ACHN (cell line): ENCODE measurements at regions not wholly inside any gene's neighbourhood (a gene's known extent, or its start where the extent isn't known, plus 50 kb on each side); places are given as distances from the start of the nearest gene placed in this dataset.
A peak's percentile ranks its signal among the peaks of the same experiment; 100 is the strongest.

Source experiments
- DNase-seq: peaks from one replicate; pipeline ENCODE4 v3.0.0-alpha.2; 2015
- in situ Hi-C: cut with HindIII; loops from 2 replicates; pipeline ENCODE4 v1.10.0; 2017; ENCODE audit warnings: low sequenced_read_pairs, low pct_ligation_motif_present, low pct_unique_long_range_greater_than_20kb

- no peak for DNase-seq
- in situ Hi-C loops: no loop called here
Measured at GRCh38 chr18:73093687-73094250, 226.0 kb upstream of the NETO1 start.

DNA sequence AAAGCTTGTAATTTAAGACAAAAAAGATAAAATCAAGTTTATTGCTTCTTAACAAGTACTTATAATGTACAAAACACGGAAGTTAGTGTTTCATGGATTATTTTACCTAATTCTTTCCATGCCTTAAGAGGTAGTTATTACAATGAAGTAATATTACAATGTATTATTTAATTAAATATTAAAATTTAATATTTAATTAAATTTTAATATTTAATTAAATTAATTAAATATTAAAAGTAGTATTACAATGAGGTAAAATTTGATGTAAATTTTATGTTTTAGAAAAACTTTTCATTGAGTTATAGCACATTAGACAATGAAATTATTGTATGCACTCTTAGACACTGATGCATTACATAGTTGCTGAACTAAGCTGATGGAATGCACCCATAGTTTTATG, 220.7 kb upstream of the NETO1 start:
- no peak for DNase-seq
- in situ Hi-C loops: no loop called here

GRCh38 chr18:73087282-73087977, 219.6 kb upstream of the NETO1 start:
- in situ Hi-C loops: no loop called here
- no peak for DNase-seq

DNA sequence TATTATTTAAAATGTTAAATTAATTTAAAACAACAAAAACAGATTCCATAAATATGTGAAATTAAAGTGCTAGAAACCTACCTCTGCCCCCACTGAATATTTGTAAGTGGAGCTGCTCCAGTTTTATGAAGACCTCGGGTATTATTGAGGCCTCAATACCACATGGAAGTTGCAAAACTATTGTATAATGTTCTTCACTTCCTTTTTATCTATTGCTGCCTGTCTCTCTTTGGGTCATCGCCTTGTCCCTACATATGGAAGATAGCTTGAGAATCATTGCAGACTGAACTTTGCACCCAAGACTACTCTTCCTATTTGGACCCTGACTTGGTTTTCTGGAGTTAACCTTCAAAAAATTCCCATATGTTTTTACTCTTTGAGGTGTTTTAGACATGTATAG, 212.1 kb upstream of the NETO1 start:
- in situ Hi-C loops: no loop called here
- no peak for DNase-seq

DNA sequence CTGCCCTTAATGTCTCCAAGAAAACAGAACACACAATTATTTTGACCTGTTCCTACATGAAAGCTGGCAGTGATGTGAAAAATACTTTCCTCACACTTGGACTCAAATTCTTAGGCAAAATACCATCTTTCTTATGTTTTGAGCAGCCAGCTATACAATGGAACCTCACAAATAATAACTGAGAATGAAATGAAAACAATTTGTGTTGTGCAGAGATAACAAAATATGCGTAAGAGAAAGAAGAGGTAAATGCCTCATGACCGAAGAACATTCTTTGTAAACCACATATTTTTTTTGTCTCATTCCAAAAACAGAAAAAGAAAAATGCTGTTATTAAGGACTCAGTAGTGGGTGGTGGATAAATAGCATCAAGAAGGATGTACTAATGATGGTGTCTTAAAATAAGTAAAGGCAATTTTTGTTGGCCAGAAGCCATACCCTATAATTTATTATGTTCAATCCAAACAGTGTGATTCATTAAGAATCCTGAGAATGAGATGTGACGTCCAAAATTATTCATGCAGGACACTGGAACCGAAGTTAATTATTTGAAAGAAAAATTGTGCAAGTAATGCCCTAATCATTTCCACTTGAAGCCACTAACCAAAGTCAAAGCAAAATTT, 193.0 kb upstream of the NETO1 start:
- peak; percentile 17 for DNase-seq

GRCh38 chr18:73059280-73059679, 191.5 kb upstream of the NETO1 start:
- DNase-seq: no peak
- in situ Hi-C loops: no loop called here

More for the DNA sequence above, 193.0 kb upstream of the NETO1 start:
- in situ Hi-C loops: no loop called here

DNA sequence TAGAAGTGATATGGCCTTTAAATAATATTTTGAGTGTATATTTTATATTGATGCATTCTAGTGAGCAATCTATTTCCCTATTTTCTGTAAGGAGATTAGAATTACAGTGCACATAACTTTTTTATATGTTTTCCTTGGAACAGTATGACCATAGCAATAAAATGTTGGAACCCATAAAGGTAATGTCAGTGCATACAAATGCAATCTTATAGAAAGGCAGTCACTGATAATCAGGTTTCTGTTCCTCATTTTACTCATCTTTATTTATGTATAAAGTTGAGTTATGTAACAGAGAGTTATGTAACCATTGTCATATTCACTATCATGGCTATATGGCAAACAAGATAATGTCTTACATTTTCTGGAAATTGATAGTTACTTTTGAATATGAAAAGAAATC, 179.9 kb upstream of the NETO1 start:
- in situ Hi-C loops: no loop called here

GRCh38 chr18:73045037-73045436, 177.2 kb upstream of the NETO1 start:
- in situ Hi-C loops: no loop called here
- DNase-seq: no peak

More for the DNA sequence above, 179.9 kb upstream of the NETO1 start:
- DNase-seq: no peak

GRCh38 chr18:73043611-73044010, 175.8 kb upstream of the NETO1 start:
- in situ Hi-C loops: no loop called here
- DNase-seq: no peak

GRCh38 chr18:73043211-73043610, 175.4 kb upstream of the NETO1 start:
- DNase-seq: no peak
- in situ Hi-C loops: no loop called here

GRCh38 chr18:73040247-73040646, 172.5 kb upstream of the NETO1 start:
- no peak for DNase-seq
- in situ Hi-C loops: no loop called here

GRCh38 chr18:73038336-73038735, 170.5 kb upstream of the NETO1 start:
- in situ Hi-C loops: no loop called here
- no peak for DNase-seq

DNA sequence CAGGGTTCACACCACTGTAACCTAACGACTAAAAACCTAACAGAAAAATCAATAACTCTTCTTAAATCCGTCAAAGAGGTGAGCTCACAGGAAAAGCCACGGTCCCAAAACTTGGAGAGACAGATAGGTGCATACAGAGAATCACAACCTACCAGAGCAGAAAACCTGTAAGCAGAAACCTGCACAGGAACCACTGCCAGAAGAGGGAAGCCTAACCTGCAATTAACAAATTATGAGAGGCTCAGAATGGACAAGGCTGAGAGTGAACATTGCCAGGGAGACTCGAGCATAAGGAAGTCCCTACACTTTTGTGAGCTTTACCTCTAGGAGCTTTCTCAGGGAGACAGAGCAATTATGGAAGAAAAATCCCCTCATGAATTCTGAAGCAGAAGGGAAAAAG, 156.2 kb upstream of the NETO1 start:
- no peak for DNase-seq

DNA sequence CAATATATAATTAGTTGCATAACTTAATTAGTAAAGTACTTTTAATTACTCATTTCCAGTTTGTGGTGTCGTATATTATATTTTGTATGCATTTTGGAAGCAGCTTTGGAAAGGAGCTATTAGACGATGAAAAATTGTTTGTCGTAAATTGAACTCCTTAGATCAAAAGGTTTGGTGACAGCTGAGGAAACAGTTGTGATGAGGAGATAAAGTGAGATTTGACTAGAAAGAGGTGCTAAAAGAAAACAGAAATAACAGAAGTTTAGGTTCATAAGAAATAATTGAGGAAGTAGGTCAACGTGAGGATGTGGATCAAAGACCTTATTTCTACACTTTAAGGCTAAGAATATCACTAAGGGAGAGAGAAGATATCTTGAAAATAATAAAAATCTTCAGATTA, 141.9 kb upstream of the NETO1 start:
- in situ Hi-C loops: no loop called here
- DNase-seq: no peak

More for the DNA sequence above, 156.2 kb upstream of the NETO1 start:
- in situ Hi-C loops: no loop called here

DNA sequence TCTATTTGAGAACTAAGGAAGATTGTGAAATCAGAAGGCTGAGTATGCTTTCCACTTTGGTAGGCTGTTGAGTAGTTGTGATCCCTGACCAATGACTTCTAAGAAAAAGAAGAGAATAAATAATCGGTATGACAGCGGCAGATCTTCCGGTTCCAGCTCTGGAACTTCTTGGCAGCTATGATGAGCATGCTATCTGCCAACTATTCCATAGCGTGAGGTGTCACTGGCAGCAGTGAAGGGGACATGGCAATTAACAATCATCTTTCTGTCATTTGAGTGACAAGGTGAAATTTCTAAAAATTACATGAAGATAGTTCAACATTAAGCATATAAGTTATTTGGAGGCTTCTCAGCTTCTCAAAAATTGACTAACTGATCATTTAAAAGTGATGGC, 140.1 kb upstream of the NETO1 start:
- in situ Hi-C loops: no loop called here
- DNase-seq: no peak

DNA sequence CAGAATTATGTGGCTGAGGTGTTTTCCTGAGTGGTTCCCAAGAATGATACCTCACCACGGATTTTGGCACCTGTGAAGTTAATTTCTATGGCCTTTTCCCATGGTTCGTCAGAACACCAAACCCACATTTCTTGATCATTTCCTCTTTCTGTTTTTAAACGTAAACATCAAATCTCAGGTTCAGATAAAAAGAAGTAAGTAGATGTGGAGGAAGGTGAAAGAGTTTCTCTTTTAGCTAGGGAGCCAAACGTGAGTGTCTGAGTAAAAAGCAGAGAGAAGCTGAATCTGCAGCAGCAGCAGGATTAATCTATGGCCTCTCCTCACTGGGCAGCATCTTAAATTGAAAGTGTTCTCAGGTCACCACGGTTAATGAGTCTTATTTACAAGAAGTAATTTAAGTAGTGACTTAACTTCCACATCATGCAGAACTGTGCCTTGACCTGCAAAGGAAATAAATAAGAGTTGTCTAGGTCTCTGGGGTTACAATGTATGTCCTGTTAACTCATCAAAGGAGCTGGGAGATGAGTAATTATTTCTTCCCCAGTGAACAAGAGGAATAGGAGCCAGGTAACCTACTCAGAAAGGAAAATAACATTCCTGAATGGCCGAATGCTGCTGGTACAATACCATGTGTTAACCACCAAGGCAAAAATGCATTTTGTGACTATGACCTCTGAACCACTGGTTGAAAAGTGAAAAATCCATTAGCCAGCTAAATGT, 139.6 kb upstream of the NETO1 start:
- in situ Hi-C loops: no loop called here
- no peak for DNase-seq

GRCh38 chr18:73006331-73006730, 138.5 kb upstream of the NETO1 start:
- no peak for DNase-seq
- in situ Hi-C loops: no loop called here

DNA sequence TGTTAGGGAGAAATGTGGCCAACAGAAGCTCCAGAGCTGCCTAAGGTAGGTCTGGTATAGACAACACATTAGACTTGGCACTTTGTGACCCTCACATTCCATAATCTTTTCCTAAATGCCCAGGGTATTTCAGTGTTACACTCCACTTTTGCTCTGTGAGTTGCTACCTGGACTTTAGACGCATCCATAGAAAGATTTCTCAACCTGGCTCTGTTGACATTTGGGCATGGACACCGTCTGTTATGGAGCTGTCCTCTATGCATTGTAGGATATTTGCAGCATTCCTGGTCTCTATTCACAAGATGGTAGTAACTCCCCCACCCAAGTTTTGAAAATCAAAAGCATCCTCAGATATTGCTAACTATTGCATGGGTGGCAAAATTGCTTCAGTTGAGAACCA, 136.5 kb upstream of the NETO1 start:
- in situ Hi-C loops: no loop called here
- no peak for DNase-seq

- DNase-seq: no peak
- in situ Hi-C loops: no loop called here
Measured at GRCh38 chr18:72999971-73000607, 132.3 kb upstream of the NETO1 start.
